ENCODE measurements at regions not wholly inside any gene's neighbourhood (a gene's known extent, or its start where the extent isn't known, plus 50 kb on each side); places are given as distances from the start of the nearest gene placed in this dataset.

- no peak for TF ChIP-seq MAFF (IDR thresholded peaks at IDR 0.05; ENCODE audit: low read length)
- TF ChIP-seq CHCHD3 (CRISPR knock-in tag; IDR thresholded peaks at IDR 0.05): no peak
- TF ChIP-seq CREB1 (IDR thresholded peaks at IDR 0.05): no peak
- no peak for TF ChIP-seq CREB1 (CRISPR knock-in tag; IDR thresholded peaks at IDR 0.05)
- no peak for TF ChIP-seq NRF1 (conservative IDR thresholded peaks at IDR 0.05 in 1 of 2, IDR thresholded peaks at IDR 0.05 in 1 of 2)
- TF ChIP-seq BHLHE40 (IDR thresholded peaks at IDR 0.05; ENCODE audit: low read length): no peak
- TF ChIP-seq MYC (IDR thresholded peaks at IDR 0.05; ENCODE audit: low read depth, low read length): no peak
- no peak for TF ChIP-seq MYC (CRISPR knock-in tag; IDR thresholded peaks at IDR 0.05; ENCODE audit: borderline replicate concordance, low read depth)
- TF ChIP-seq HDAC2 (IDR thresholded peaks at IDR 0.05): no peak
- no peak for TF ChIP-seq ATF7 (IDR thresholded peaks at IDR 0.05)
- no peak for TF ChIP-seq CHD2 (IDR thresholded peaks at IDR 0.05; ENCODE audit: low read depth, low read length)
- TF ChIP-seq JUND (IDR thresholded peaks at IDR 0.05; ENCODE audit: borderline replicate concordance, low read depth, low read length): no peak
- TF ChIP-seq JUND (tag; IDR thresholded peaks at IDR 0.05; ENCODE audit: borderline replicate concordance, low read depth, low read length): no peak
- no peak for TF ChIP-seq EZH2 (IDR thresholded peaks at IDR 0.05; ENCODE audit: borderline replicate concordance, low read depth, low read length)
- no peak for TF ChIP-seq EGR1 (conservative IDR thresholded peaks at IDR 0.05)
- no peak for TF ChIP-seq PYGO2 (tag; IDR thresholded peaks at IDR 0.05)
- TF ChIP-seq EP300 (IDR thresholded peaks at IDR 0.05; ENCODE audit: low read length): no peak
Measured at GRCh38 chr2:134002921-134003320, 251.0 kb upstream of the MGAT5 start.
